SK-N-SH treated with all-trans-retinoic acid at 6 μM for 48 hours (cell line): ENCODE measurements at regions not wholly inside any gene's neighbourhood (a gene's known extent, or its start where the extent isn't known, plus 50 kb on each side); places are given as distances from the start of the nearest gene placed in this dataset.
"Not testable (repeated sequence)": the region's sequence is repeated elsewhere in the genome, so short reads cannot be mapped to it uniquely, and the experiment has no call there.

Source experiments
- CSDC2 ChIP-seq: fragments of 250-450 bp; sonication (Bioruptor Pico); IDR thresholded peaks from 2 replicates; pipeline ENCODE4 v1.5.0; 2020; ENCODE audit warnings: mild to moderate bottlenecking, moderate library complexity
- ESRRG ChIP-seq: fragments of 250-450 bp; sonication (Bioruptor Pico); IDR thresholded peaks from 2 replicates; pipeline ENCODE4 v1.6.1; 2021; ENCODE audit warnings: mild to moderate bottlenecking
- ISL1 ChIP-seq: fragments of 250-450 bp; sonication (Bioruptor Pico); IDR thresholded peaks from 2 replicates; pipeline ENCODE4 v2.1.2; 2022; ENCODE audit warnings: mild to moderate bottlenecking, moderate library complexity
- SNAI2 ChIP-seq: fragments of 250-450 bp; sonication (Bioruptor Pico); IDR thresholded peaks from 2 replicates; pipeline ENCODE4 v1.5.0; 2020; ENCODE audit warnings: mild to moderate bottlenecking, moderate library complexity

GRCh38 chr3:130818066-130818465 lies 71.4 kb upstream of the PIK3R4 start:
- TF ChIP-seq CSDC2, ISL1, SNAI2, ESRRG (CRISPR knock-in tag): not testable (repeated sequence)
